HG02885 (cell line): ENCODE measurements at regions not wholly inside any gene's neighbourhood (a gene's known extent, or its start where the extent isn't known, plus 50 kb on each side); places are given as distances from the start of the nearest gene placed in this dataset.

ENCODE experiments used
- ATAC-seq: cut with Tn5 transposase; IDR thresholded peaks from one replicate; pipeline ENCODE4 v1.9.1; 2021; ENCODE audit warnings: mild to moderate bottlenecking; ENCODE audit not compliant: unreplicated experiment, poor library complexity

DNA sequence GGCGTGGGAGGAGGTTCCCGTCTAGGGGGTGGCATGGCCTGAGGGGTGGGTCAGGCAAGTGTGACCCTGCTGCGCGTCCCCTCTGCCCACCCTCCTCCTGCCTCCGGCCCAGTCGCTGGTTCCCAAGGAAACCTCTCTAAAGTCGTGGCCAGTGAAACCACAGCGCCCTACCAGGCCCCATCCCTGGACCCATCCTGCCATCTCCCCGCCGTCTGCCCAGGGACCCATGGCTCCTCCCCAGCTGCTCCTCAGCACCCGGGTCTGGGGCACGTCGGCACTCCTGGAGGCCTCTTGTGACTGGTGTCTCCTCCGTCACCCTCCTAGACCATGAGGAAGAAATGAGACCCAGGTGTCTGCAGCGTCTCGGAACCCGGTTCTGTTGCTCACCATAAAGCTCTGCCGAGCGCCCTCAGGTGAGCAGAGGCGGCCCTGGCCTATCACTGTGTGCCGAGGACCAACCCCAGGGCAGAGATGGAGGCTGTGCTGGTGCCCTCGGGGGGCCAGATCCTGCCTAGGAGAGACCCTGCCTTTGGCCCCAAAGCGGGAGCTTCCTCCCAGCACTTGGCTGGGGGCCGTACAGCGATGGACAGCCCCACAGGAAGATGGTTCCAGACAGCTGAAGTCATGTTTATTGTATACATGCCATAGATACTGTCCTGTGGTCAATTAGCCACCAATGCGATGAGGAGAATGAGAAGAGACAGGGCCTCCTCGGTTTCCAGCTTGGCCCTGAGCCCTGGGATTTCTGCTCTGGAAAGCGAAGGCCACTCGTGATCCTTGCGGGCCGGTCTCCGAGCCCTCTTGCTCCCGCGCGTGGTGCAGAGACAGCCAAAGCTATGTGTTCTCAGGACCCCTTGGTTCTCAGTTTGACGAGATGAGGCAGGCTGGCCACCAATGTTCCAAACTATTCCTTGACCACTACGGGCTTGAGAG, 222.5 kb upstream of the RTL1 start:
- ATAC-seq = no peak

DNA sequence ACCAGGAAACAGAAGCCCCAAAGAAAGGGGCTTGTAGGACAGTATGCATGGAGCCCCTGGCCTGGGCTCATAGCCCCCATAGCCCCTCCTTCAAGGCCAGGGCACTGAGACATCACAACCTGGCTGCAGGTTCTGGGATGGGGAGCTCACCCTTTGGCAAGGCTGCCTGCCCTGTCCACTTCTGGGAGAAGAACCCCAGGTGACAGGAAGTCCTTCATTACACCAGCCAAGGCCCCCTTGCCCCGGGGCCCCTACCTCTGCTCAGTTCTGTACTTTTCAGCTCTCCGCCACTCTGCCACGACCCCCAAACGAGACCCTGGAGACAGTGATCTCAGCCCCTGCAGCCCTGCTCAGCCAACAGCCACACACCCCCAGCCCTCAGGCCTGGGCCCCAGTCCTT, 223.2 kb upstream of the RTL1 start:
- ATAC-seq = no peak

GRCh38 chr14:101127224-101127623, 223.7 kb upstream of the RTL1 start:
- ATAC-seq = no peak

DNA sequence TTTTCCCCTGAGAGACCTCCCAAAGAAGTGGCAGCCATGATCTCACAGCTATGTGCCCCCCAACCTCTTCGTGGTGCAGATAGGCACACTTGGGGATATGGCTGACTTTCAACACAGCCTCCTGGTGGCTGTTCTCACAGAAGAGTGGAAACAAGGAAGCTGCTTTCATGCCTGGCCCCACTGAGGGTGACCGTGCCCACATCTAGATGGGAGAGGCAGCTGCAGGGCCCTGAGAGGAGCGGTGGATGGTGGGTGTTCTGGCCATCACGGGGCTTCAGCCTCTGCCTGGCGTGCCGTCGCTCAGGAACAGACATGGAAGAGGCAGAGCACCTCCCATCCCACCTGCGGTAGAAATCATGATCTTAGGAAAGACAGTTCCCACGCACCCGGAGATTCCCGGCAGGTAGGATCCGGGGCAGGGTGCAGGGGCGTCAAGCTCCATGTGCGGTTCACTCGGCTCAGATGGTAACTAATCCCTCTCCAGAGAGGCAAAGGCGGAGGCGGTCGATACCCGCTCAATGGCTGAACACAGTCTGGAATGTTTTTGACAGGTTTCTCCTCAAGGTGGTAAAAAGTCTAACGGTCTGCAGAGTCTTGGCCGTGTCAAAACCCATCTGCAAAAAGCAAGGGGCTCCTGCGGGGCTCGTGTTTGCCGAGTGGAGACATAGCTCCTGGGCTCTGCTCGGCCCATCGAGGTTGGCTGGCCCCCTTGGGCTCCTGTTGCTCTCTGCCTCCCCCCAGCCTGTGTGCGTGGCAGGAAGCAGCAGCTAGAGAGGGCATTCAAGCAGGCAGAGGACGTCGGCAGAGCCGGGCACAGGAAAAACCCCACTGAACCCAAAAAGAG, 225.2 kb upstream of the RTL1 start:
- ATAC-seq = no peak

DNA sequence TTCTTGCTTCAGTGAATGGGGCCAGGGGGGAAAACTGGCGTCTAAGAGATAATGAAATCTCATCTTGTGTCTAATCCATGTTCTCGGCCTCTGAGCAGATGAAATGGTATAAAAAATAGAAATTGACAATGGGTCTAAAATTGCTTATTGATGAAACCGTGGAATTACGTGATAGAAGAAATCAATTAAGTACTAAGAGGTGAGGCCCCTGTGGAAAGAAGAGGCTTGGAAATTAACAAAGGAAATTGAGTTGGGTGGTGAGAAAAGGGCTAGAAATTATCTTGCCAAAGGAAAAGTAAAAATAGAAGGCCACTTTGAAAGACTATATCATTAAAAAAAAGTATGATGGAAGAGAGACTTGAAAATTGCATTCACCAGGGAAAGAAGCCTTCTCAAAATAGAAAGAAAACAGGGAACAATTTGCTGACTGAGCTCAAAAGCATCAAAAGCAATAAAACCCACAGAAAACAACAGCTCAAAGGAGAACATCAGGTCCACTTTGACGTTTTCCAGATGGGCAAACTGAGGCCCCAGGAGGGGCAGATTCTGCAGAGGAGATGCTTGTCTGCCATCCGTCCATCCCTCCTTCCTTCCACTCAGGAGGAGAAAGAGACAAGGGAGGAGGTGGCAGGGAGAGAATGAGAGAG, 226.1 kb upstream of the RTL1 start:
- no peak for ATAC-seq

DNA sequence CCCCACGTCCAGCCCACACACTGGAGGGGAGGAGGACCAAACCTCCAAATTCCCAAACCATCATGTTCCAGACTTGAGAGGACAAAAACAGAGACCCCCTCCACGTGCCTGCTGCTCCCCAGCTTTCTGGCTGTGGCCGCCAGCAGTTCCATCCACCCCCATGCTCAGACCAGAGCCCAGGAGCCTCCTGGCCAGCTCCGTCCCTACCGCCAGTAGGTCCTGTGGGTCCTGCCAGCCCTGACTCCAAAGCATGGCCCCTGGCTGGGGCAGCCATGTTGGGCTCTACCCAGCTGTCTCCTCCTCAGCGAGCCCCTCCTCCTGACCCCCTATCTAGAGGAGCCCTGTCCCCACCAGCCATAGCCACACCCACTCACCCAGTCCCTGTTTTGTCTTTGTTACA, 227.3 kb upstream of the RTL1 start:
- ATAC-seq = no peak

GRCh38 chr14:101131451-101131916, 228.0 kb upstream of the RTL1 start:
- no peak for ATAC-seq

DNA sequence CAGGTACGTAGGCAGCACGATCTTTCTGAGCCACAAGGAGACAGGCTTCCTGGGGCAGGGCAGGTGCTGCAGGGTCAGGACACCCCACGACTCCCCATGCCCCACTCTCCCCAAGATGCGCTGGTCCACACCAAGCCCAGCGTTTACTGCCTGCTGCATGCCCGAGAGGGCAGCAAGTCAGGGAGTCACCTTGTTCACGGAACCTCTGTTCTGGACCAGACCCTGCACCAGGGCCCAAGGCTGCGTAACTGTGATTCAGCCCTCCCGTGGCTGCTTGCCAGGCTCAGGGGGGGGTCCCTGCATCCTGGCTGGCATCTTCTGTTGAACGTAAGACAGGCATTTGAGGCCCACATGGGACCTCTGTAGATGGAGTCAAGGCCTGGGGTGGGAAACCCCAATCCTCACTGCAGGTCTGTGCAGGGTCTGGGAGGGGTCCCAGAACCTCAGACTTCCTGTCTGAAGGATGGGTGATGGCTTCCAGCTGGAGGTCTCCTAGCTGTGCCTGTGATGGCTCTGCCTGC, 228.6 kb upstream of the RTL1 start:
- no peak for ATAC-seq

- no peak for ATAC-seq
Measured at GRCh38 chr14:101132588-101132987, 229.1 kb upstream of the RTL1 start.

DNA sequence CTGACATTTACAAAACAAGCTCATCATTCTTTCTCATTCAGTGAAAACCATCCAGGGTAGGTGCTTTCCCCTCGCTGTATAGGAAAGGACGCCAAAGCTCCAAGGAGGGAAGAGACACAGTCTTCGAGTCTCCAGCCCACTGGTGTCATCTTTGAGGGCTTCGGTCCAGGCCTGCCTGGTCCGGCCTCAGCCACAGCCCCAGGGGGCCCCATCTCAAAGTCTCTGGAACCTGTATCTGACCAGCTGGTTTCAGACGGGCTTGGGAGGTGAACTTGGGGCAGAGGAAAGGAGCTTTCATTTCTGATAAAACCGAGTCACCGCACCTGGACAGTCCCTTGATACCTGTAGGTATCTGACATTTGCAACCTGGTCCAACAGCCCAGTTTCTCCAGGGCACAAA, 229.5 kb upstream of the RTL1 start:
- no peak for ATAC-seq

DNA sequence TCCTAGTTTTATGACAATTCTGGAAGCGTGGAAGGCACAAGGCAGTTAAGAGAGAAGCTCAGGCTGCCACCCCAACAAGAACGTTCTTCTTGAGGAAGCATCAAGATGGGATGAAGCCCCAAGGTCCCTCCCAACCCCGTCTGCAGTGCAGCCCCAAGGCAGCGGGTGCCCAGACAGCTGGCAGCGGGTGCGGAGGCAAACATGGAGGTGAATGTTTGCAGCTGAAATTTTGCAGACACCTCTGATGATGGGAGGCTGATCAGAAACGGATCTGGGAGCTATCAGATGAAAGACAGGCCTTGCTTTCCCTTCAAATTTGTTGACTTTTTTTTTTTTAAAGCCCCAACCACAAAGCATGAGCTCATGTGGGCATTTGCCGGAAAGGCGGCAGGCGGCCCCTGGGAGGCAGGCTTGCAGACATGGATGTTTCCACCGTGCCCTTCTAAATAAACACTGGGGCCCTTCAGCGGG, 230.7 kb upstream of the RTL1 start:
- ATAC-seq = no peak

DNA sequence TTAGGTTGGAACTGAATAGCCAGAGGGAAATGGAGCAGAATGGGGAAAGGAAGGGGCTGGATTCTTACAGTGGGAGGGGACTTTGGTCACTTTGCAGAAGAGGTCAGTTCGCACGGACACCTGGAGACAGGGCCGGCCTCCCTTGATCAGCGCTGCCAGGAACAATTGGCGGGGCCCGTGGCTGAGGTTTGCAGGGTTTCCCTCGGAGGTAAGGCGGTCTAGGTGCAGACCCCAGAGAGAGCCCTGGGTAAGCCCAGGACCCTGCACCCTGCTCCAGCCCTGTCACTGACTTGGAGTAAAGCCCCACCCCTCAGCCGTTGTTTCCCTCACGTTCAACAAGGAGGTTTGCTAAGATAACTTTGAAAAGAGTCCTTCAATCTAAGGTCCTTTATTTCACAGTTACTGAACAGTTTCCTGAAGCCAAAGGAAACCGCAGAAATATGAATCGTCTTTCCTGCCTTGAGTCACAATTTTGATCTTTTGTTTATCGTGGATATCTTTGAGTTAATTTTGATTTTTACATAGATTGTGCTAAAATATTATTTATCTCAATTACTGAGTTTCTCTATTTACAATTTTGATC, 231.4 kb upstream of the RTL1 start:
- no peak for ATAC-seq

DNA sequence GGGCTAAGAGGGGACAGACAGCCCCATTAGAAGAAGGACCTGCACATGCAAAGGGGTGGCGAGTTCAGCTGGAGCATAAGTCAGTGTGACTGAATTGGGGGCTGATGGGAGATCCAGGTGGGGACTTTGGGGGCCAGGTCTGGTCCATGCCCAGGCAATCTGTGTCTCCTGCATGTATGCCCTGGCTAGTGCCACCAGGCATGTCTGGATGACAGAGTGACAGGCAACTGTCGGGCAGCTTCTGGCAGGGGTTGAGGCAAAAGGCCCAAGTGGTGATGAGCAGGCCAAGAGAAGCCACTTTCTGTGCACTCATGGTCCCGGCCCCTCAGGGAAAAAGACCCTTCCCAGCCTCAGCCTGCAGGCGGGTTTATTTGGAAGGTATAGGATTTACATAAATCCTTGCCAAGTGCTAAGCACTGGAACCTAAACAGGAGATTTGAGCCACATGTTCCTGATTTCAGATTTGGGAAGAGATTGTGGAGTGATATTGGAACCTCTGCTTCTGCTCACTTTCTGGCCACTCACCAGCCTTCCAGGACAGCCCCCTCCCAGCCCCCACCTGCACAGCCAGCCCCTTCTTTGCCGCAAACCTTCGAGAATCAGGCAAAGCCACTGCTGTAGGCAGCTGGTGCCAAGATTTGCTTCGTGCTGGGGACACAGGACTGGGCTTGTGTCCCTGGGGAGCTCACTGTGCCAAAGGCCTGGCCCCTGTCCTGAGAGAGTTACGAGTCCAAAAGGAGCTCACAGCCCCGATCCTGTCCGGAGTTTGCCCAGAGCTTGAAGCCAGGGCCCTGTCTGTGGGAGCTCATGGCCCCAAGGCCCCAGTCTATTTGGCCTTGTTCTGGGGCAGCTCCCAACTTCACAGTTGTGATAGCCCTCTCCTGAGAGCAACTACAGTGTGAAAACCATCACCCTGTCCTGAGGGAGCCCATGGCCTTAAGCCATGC, 232.5 kb upstream of the RTL1 start:
- no peak for ATAC-seq

- no peak for ATAC-seq
Measured at GRCh38 chr14:101137234-101137633, 233.7 kb upstream of the RTL1 start.

DNA sequence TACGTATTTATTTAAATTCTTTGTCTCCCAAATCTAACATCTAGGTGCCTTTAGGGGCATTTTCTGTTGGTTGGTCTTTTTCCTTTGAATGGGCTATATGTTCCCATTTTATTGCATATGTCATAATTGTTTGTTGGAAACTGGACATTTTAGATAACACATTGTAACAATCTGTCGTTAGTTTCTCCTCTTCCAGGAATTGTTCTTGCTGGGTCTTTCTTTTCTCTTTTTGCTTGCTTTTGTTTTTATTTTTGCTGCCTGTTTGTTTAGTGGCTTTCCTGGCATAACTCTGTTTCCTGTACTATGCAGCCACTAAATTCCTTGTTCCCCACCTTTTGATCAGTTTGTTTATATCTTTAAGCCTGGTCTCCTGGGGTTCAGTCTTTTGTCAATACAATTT, 244.3 kb upstream of the RTL1 start:
- ATAC-seq = no peak

- no peak for ATAC-seq
Measured at GRCh38 chr14:101150039-101150610, 246.6 kb upstream of the RTL1 start.

DNA sequence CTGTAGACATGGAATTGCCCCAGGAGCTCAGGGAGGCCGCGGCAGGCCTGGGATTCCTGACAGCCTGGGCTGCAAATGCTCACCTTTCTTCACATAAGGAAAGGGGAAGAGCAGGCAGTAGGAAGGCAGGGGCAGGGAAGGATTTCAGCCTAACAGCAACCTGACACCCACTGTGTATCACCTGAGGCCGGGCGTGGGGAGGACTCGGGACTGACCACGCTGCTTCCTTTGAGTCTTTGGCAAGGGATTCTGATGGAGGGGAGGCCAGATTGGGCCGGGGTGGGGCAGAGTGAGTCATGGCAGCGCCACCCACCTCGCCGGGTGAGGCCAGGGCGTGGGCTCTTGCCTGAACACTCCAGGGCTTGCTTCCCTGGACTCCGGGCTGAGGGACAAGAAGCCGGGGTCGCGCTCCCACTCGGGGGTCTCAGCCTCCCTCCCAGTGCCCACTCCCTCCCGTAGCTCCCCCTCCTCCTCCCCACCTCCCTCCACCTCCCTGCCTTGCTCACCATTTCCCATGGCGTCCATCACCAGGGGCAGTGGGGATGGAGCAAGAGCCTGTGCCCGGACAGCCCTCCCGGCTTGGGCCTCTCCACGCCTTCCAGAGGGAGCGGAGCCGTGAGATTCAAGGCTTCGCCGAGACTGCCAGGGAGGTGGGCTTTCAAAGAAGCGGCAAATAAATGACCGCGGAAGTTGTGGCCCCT, 247.9 kb upstream of the RTL1 start:
- ATAC-seq = no peak

DNA sequence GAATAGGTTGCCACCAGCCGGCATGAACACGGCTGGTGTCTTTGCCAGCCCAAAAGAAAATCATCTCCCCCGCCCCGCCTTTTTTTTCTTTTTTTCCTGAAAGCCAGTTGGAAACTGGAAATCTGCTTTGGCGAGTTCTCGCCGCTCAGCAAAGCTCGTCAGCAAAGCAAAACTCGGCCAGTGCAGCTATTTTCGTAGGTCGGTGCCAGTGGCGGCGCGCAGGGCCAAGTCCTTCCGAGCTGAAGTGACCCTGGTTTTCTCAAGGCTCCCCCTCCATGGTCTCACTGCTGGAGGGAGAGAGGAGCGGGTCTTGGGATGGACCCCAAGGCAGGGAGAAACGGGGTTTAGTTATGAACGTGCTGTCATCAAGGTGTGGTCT, 248.4 kb upstream of the RTL1 start:
- ATAC-seq = no peak
